HG02678 (cell line): ENCODE measurements at regions not wholly inside any gene's neighbourhood (a gene's known extent, or its start where the extent isn't known, plus 50 kb on each side); places are given as distances from the start of the nearest gene placed in this dataset.

ENCODE experiments used
- ATAC-seq: cut with Tn5 transposase; IDR thresholded peaks from one replicate; pipeline ENCODE4 v1.9.1; 2021; ENCODE audit warnings: mild to moderate bottlenecking, moderate library complexity; ENCODE audit not compliant: unreplicated experiment

- ATAC-seq: no peak
These were observed 700.5 kb upstream of the ZNF385D start for GRCh38 chr3:22451501-22451900.

GRCh38 chr3:22453906-22454535 is 703.0 kb upstream of the ZNF385D start:
- no peak for ATAC-seq

GRCh38 chr3:22469995-22470394 is 719.0 kb upstream of the ZNF385D start:
- no peak for ATAC-seq

- no peak for ATAC-seq
These were observed 720.5 kb upstream of the ZNF385D start for GRCh38 chr3:22471557-22471956.

GRCh38 chr3:22474706-22475445 is 723.9 kb upstream of the ZNF385D start:
- ATAC-seq: no peak

- no peak for ATAC-seq
These were observed 724.7 kb upstream of the ZNF385D start for GRCh38 chr3:22475665-22476240.

- no peak for ATAC-seq
These were observed 726.0 kb upstream of the ZNF385D start for GRCh38 chr3:22476976-22477375.

GRCh38 chr3:22485954-22486353 is 717.2 kb upstream of the UBE2E2 start:
- no peak for ATAC-seq

- no peak for ATAC-seq
These were observed 712.4 kb upstream of the UBE2E2 start for GRCh38 chr3:22490747-22491146.

- ATAC-seq: no peak
These were observed 711.8 kb upstream of the UBE2E2 start for GRCh38 chr3:22491344-22491743.

GRCh38 chr3:22492342-22492741 is 710.8 kb upstream of the UBE2E2 start:
- no peak for ATAC-seq

- no peak for ATAC-seq
These were observed 707.9 kb upstream of the UBE2E2 start for GRCh38 chr3:22495241-22495640.

- no peak for ATAC-seq
These were observed 707.3 kb upstream of the UBE2E2 start for GRCh38 chr3:22495791-22496190.

GRCh38 chr3:22496641-22497040 is 706.5 kb upstream of the UBE2E2 start:
- no peak for ATAC-seq

- no peak for ATAC-seq
These were observed 696.3 kb upstream of the UBE2E2 start for GRCh38 chr3:22506871-22507270.

GRCh38 chr3:22507709-22508108 is 695.4 kb upstream of the UBE2E2 start:
- no peak for ATAC-seq

- ATAC-seq: no peak
These were observed 679.2 kb upstream of the UBE2E2 start for GRCh38 chr3:22523925-22524324.

- no peak for ATAC-seq
These were observed 676.8 kb upstream of the UBE2E2 start for GRCh38 chr3:22526266-22526837.

- ATAC-seq: no peak
These were observed 666.6 kb upstream of the UBE2E2 start for GRCh38 chr3:22536541-22536940.

GRCh38 chr3:22537560-22537959 is 665.6 kb upstream of the UBE2E2 start:
- no peak for ATAC-seq

- no peak for ATAC-seq
These were observed 660.8 kb upstream of the UBE2E2 start for GRCh38 chr3:22542311-22542710.
